Urinary bladder (tissue), 3 donors: ENCODE measurements at regions not wholly inside any gene's neighbourhood (a gene's known extent, or its start where the extent isn't known, plus 50 kb on each side); places are given as distances from the start of the nearest gene placed in this dataset.

Experiments used
- DNase-seq: peaks from one replicate; pipeline ENCODE4 v3.0.0-alpha.2; 2015; ENCODE audit errors: extremely low spot score
- H3K27ac ChIP-seq: one replicate; pipeline ENCODE4 v1.5.1; 2013; ENCODE audit warnings: low read depth, mild to moderate bottlenecking, moderate library complexity
- H3K36me3 ChIP-seq: one replicate; pipeline ENCODE4 v1.6.1; 2013; ENCODE audit warnings: mild to moderate bottlenecking, moderate library complexity; ENCODE audit not compliant: insufficient read depth
- H3K4me1 ChIP-seq: one replicate; pipeline ENCODE4 v1.6.1; 2013; ENCODE audit warnings: mild to moderate bottlenecking, moderate library complexity; ENCODE audit not compliant: insufficient read depth
- H3K4me3 ChIP-seq: one replicate; pipeline ENCODE4 v1.5.1; 2013; ENCODE audit warnings: low read depth, low read length
- WGBS: extraction: QIAGEN DNeasy Blood & Tissue Kit; methylation state at CpG from one replicate; pipeline ENCODE4 v1.1.7; 2013; 5-methylcytosine and 5-hydroxymethylcytosine counted together
- donor health status: healthy with polysubstance abuse.
- donor health status: healthy.

DNA sequence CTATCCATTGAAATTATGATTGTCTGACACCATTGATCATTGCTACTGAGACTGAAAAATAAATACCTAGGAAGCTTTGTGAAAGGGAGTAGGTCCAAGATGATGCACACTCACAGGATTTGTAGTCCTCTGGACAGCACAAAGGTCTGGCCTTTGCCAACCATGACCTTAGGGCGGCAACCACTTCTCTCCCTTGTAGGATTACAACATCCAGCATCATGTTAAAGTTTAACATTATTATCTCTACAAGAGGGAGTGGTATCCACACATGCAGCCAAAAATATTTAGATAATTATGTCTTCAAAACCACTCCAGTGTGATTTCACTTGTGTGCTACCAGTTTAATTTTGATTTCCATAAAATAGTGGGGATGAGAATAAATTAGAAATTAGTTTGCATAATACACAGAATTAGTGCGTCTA lies 51.1 kb upstream of the NHSL1 start:
- 66% methylated on average over 2 of the region's 2 CpGs for WGBS

DNA sequence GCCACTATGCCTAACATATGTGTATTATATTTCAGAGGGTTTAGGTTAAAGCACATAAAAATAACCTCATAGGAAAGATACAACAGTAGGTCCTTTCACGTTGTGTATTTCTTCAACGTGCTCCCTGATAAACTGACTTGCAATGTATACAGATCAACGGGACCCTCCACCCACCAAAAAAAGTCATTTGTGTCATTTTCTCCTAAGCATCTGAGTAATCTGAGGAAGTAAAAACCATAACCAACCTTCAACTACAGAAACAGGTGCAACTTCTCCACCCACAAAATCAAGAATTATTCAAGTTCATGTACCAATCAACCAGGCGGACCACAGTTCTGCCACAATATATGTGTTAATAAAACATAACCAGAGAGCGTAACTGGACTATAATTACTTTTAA lies 54.9 kb upstream of the NHSL1 start:
- WGBS = 77% methylated on average over 5 of the region's 5 CpGs
- no peaks in the 10 kb centered on the region for H3K36me3 ChIP-seq
- no peaks in the 10 kb centered on the region for H3K4me1 ChIP-seq
- no peak overlapping the region for H3K27ac ChIP-seq
- H3K4me3 ChIP-seq = no peak overlapping the region
- DNase-seq = no peak

More for the DNA sequence above, 51.1 kb upstream of the NHSL1 start:
- no peak for DNase-seq
- Histone ChIP-seq H3K4me3 (no peak overlapping the region), H3K4me1 (no peaks in the 10 kb centered on the region), H3K36me3 (no peaks in the 10 kb centered on the region), H3K27ac (no peak overlapping the region)

DNA sequence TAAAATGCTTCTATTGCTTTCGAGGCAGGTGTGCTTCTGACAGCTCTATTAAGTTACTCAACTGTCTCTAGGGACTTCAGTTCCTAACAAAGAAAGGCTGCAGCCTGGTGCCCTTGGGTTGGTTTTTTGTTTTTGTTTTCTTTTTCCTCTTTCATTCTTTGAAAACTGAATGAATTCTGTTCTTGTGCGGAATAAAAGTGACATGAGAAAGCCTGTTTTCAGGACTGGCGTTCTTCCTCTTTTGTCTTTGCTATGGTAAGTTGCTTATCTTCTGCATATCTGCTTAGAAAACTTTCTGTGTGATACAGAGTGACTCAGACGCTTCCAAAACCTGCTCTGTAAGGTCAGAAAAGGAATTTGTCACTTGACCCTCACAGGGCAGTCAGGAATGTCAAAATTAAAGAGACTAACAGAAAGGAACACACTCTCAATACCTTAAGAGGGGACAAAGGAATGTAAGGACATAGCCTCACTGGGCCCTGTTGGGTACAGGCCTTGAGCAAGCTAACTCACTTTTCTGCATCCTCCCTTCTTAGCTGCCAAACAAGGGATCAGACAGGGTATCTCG lies 56.2 kb upstream of the NHSL1 start:
- Histone ChIP-seq H3K4me1 (no peaks in the 10 kb centered on the region), H3K36me3 (no peaks in the 10 kb centered on the region), H3K27ac (no peak overlapping the region), H3K4me3 (no peak overlapping the region)
- whole genome bisulfite sequencing = 63% methylated on average over 5 of the region's 5 CpGs
- no peak for DNase-seq

DNA sequence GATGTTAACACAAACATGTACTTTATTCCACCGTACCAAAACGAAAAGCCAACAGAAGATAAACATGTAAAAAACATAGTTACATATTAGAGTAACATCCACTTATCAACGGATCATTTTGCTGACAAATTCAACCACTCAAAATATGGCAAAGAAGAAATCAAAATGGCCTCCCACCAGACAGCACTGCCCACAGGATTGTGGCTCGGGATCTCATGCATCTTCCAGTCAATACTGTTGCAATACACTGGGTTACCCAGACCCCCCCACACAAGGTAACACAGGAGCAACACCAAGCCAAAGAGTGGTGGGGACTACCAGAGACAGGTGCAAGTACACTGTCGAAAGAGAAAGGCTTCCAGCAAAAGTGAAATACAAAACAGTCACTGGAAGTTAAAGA lies 57.9 kb upstream of the NHSL1 start:
- Histone ChIP-seq H3K4me1 (no peaks in the 10 kb centered on the region), H3K4me3 (no peak overlapping the region), H3K36me3 (no peaks in the 10 kb centered on the region), H3K27ac (no peak overlapping the region)
- DNase-seq = no peak
- WGBS = 70% methylated on average over 5 of the region's 5 CpGs

DNA sequence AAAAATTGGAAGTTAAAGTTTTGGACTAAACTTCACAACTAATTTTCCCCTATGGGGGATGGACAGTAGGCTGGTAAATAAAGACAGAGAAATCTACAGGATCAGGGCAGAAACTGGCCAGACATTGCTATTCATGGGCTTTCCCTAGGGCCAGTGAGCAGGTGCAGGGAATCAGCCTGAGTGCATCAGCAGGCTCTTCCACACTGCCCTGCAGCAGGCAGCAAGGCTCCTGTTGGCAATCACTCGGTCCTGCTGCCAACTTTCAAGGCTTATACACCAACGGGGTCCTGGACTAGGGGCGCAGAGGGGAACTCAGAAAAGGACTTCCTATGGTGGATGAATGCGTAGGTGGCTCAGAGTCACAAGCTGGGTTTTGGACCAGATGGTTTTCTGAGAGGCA lies 59.8 kb upstream of the NHSL1 start:
- Histone ChIP-seq H3K36me3 (no peaks in the 10 kb centered on the region), H3K27ac (no peak overlapping the region), H3K4me3 (no peak overlapping the region), H3K4me1 (no peaks in the 10 kb centered on the region)
- 90% methylated on average over 4 of the region's 4 CpGs for WGBS
- no peak for DNase-seq

DNA sequence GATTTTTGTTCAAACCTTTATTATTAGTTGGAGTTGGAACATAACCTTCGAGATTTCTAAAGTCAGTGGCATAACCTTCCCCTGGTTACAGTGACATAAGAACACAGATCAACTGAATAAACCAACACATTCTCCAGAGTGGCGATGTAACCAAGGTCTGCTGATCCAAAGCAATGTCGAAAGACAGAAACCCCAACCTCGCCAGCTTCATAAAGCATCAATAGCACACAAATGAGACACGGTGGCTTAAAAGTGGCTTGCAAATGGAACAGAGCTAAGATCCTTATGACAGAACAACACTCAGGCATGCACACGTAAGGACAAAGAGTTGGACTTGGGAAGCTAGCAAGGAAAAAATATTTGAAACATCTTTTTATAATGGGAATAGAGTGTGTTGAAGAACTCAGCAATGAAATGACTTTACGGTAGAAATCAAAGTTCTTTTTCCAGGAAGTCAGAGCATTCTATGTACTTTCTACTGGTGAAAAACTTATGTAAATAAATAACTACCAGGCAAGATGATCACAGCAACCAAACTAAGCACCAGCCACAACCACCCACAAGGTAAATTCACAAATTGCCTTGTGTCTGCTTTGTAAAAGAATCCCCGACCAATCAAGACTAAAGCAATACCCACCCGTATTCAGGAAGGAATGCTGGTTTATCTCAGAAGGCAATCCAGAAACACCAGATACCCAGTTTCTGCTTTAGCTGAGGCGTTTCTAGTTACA lies 61.0 kb upstream of the NHSL1 start:
- no peak overlapping the region for H3K27ac ChIP-seq
- 71% methylated on average over 10 of the region's 10 CpGs for WGBS

DNA sequence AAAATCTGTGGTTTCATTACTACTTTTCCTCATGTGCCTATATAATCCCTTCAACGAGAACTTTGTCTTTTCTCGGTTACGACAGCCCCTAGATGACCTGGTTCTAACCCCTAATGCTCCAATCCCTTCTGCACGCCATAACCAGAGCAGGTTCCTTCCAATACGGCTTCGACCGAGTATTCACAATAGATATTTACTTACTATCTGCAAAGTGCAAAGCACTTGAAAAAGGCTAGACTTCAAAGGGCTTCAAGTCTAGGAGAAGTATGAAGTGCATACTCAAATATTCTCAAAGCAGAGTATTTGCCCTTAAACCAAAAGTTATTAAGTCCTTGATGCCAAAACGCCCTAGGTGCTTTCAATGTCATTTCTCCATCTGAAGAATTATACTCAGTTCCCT lies 63.4 kb upstream of the NHSL1 start:
- Histone ChIP-seq H3K4me1 (no peaks in the 10 kb centered on the region), H3K27ac (no peak overlapping the region), H3K4me3 (no peak overlapping the region), H3K36me3 (no peaks in the 10 kb centered on the region)
- no peak for DNase-seq
- WGBS = 95% methylated on average over 8 of the region's 8 CpGs

More for the DNA sequence above, 61.0 kb upstream of the NHSL1 start:
- Histone ChIP-seq H3K4me3 (no peak overlapping the region), H3K36me3 (no peaks in the 10 kb centered on the region), H3K4me1 (no peaks in the 10 kb centered on the region)
- no peak for DNase-seq

DNA sequence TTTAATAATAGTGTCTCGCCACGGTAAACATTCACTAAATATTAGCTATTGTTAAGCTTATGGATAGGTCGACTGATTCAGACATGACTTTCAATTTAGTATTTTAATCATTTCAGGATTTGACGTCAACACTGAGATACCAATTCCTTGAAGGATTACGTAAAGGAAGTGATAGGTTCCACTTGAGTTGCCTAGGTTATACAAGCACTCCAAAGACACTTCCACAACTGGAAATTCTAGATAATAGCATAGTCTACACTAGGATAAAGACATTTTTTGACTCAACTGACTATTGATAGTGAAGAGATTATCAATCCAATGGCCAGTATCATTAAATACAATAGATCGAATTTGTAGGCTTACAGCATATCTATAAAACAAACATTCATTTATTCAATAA lies 63.9 kb upstream of the NHSL1 start:
- 95% methylated on average over 6 of the region's 6 CpGs for WGBS
- Histone ChIP-seq H3K4me1 (no peaks in the 10 kb centered on the region), H3K4me3 (no peak overlapping the region), H3K36me3 (no peaks in the 10 kb centered on the region), H3K27ac (no peak overlapping the region)
- no peak for DNase-seq

DNA sequence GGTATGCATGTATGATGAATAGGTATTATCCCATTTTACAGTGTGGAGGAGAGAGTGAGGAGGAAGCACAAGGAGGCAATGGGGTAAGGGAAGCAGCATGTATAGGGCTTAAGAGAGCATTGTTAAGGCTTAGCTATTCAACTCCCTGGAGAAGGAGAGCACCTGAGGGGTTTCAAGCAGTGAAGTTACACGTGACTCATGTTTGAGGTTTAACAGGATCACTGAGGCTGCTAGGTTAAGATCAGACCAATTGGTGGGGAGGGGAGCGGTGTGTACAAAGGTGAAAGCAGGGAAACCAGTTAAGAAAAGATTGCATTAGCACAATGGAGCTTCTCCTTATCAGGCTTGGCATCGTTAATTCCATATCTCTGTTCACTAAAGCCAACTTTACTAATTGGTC lies 64.4 kb upstream of the NHSL1 start:
- DNase-seq = no peak
- 85% methylated on average over 3 of the region's 3 CpGs for WGBS
- no peaks in the 10 kb centered on the region for H3K4me1 ChIP-seq

DNA sequence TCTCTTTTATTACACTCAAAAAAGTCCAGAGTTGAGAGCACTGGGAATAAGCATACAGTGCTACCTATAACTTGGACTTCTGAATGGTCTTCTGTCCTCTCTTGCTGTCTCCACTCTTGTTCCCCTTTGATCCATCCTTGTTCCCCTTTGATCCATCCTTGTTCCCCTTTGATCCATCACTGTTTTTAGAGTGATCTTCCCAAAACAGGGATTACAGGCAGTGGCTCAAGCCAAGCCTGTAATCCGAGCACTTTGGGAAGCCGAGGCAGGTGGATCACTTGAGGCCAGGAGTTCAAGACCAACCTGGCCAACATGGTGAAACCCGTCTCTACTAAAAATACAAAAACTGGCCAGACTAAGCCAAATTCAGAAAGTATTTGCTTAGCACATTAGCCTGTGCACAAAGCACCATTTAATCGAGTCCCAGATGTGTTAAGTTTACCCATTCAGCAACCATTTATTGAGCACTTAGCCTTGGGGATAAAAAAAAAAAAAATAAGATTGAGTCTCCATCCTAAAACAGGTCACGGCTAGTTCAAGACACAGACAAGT lies 65.0 kb upstream of the NHSL1 start:
- H3K36me3 ChIP-seq = no peaks in the 10 kb centered on the region
- H3K4me3 ChIP-seq = no peak overlapping the region
- 84% methylated on average over 5 of the region's 5 CpGs for WGBS
- DNase-seq = no peak
- H3K27ac ChIP-seq = no peak overlapping the region
- no peaks in the 10 kb centered on the region for H3K4me1 ChIP-seq

More for the DNA sequence above, 64.4 kb upstream of the NHSL1 start:
- H3K36me3 ChIP-seq = no peaks in the 10 kb centered on the region
- no peak overlapping the region for H3K4me3 ChIP-seq
- no peak overlapping the region for H3K27ac ChIP-seq

DNA sequence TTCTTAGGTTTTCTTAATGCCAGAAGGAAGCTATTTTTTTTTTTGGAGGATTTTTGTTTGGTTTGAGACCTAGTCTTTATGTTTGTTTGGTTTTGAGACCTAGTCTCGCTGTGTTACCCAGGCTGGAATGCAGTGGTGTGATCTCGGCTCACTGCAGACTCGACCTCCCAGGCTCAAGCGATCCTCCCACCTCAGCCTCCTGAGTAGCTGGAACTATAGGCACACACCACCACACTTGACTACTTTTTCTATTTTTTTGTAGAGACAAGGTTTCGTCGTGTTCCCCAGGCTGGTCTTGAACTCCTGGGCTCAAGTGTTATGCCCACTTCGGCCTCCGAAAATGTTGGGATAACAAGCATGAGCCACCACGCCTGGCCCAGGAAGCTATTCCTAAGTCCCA lies 67.8 kb upstream of the NHSL1 start:
- H3K4me1 ChIP-seq = no peaks in the 10 kb centered on the region
- no peak for DNase-seq
- no peaks in the 10 kb centered on the region for H3K36me3 ChIP-seq
- H3K27ac ChIP-seq = no peak overlapping the region
- 96% methylated on average over 9 of the region's 9 CpGs for WGBS
- H3K4me3 ChIP-seq = no peak overlapping the region

DNA sequence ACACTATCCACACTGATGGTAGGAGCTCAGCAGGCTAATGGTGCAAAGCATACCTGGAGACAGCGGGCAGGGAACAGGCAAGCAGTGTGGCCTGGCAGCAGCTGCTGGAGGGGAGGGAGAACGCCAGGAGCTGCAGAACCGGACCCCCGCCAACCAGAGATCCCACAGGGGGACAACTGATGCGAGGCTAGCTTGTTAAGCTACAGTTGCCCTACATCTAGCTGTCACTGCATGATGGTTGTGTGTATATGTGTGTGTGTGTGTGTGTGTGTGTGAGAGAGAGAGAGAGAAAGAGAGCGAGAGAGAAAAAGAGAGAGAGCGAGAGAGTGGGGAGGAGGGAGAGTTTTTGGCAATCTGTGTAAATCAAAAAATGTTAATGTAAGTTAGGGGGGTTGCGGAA lies 69.7 kb upstream of the NHSL1 start:
- no peak overlapping the region for H3K27ac ChIP-seq
- 93% methylated on average over 8 of the region's 8 CpGs for WGBS
- H3K36me3 ChIP-seq = no peaks in the 10 kb centered on the region
- H3K4me3 ChIP-seq = no peak overlapping the region
- DNase-seq = no peak
- H3K4me1 ChIP-seq = no peaks in the 10 kb centered on the region

DNA sequence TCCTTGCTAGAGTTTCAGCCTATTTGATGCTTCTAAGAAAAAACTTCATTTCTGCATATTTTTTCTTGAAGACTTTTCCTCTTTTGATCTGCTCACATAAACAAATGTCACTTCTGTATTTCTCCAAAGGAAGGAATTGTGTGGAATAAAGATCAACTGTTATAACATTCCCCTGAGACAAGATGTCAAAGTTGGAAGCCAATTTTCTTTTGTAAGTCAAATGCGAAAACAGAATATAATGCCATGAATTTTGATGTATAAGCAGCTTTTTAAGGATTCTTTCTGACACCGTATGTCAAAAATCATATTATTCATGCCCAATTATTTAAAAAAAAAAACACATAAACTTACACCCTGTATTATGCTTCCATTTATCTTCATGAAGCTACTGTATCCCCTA lies 70.3 kb upstream of the NHSL1 start:
- H3K4me1 ChIP-seq = no peaks in the 10 kb centered on the region
- H3K36me3 ChIP-seq = no peaks in the 10 kb centered on the region
- H3K27ac ChIP-seq = no peak overlapping the region
- DNase-seq = no peak
- H3K4me3 ChIP-seq = no peak overlapping the region
- WGBS = 93% methylated on average over 2 of the region's 2 CpGs

DNA sequence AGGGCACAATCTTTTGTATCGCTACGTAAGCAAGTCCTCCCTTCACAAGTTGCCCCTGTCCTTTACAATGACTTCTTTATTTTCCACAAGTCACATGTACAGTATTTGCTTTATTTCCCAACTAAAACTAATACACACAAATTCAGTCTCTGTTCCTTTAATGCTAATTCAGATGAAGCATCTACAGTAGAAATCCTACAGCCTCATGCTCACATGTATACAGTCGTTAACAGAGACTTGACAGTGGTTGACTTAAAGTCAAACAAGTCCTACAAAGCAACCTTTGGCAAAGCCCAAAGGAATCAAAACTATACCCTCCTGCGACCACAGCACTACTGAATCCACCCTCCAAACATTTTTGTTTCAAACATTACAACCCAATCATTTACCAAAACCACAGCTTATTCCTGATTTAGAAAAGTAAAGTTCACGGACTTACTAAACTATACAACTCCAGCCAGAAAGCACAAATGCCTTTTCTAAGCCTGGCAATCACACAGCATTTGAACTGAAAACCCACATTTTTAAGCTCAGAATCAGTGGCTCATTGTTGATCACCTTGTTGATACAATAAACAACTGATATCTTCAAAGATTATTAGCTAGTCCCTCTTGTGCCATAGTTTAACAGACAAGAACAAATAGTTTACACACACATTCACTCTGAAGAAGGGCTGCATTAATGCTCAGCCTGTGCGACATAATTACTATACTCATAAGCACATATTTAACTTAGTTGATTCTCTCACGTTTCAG lies 70.9 kb upstream of the NHSL1 start:
- Histone ChIP-seq H3K36me3 (no peaks in the 10 kb centered on the region), H3K4me3 (no peak overlapping the region), H3K4me1 (no peaks in the 10 kb centered on the region), H3K27ac (no peak overlapping the region)
- DNase-seq = no peak
- WGBS = 77% methylated on average over 7 of the region's 7 CpGs
